ENCODE measurements at regions not wholly inside any gene's neighbourhood (a gene's known extent, or its start where the extent isn't known, plus 50 kb on each side); places are given as distances from the start of the nearest gene placed in this dataset.
"Not testable (repeated sequence)": the region's sequence is repeated elsewhere in the genome, so short reads cannot be mapped to it uniquely, and the experiment has no call there.

GRCh38 chr2:107146645-107147044 is 260.7 kb upstream of the ST6GAL2 start:
- TF ChIP-seq CTCF (IDR thresholded peaks at IDR 0.05; ENCODE audit: borderline replicate concordance, extremely low read depth, low read length, poor library complexity, severe bottlenecking); EZH2 (IDR thresholded peaks at IDR 0.05; ENCODE audit: borderline replicate concordance, low read depth, low read length, severe bottlenecking): not testable (repeated sequence)
